ENCODE measurements at regions not wholly inside any gene's neighbourhood (a gene's known extent, or its start where the extent isn't known, plus 50 kb on each side); places are given as distances from the start of the nearest gene placed in this dataset.

DNA sequence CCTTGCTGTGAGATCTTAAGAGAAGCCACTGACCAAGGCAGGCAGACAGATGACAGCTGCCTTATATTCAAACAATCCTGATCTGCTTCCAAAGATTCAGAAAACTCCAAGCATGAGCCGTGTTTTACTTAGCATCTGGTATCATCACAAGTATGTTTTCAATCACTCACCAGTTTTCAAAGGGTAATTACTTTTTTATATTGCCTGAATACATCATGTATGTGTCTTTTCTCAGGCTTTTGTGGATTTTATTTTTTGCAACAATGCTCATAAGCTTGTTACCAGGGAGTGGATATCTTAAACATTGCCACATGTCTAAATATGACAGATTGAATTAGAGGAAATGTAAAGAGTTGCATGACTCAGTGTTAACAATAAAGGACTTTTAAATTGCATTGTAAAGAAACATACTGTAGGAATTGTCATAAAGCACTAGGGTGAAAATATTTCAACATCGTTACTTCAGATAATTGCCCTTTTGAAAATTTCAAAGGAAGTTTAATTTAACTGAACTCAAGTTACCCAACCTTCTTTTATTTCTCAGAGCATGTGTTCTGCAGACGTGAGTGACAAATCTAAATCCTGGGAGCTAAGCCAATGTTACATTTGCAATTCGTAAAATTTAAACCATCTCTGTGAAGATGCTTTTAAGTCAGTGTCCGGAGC, 326.1 kb downstream of the PLK2 start:
- Histone ChIP-seq H3K4me3 (no peak overlapping the region), H3K27me3 (no peaks in the 10 kb centered on the region), H3K9me3 (peaks cover 0 to 3% (median 0%) of the 10 kb centered on the region in 12 donors), H3K36me3 (no peaks in the 10 kb centered on the region), H3K4me1 (peaks cover 0 to 18% (median 7%) of the 10 kb centered on the region in 12 donors), H3K27ac (peak overlapping the region in 1 of 12 donors; percentile 6)
- intact Hi-C loops (cut with DNase I) = no loop called here
- TF ChIP-seq POLR2A (IDR thresholded peaks at IDR 0.05) = no peak
- TF ChIP-seq, protein P1, sequence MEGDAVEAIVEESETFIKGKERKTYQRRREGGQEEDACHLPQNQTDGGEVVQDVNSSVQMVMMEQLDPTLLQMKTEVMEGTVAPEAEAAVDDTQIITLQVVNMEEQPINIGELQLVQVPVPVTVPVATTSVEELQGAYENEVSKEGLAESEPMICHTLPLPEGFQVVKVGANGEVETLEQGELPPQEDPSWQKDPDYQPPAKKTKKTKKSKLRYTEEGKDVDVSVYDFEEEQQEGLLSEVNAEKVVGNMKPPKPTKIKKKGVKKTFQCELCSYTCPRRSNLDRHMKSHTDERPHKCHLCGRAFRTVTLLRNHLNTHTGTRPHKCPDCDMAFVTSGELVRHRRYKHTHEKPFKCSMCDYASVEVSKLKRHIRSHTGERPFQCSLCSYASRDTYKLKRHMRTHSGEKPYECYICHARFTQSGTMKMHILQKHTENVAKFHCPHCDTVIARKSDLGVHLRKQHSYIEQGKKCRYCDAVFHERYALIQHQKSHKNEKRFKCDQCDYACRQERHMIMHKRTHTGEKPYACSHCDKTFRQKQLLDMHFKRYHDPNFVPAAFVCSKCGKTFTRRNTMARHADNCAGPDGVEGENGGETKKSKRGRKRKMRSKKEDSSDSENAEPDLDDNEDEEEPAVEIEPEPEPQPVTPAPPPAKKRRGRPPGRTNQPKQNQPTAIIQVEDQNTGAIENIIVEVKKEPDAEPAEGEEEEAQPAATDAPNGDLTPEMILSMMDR (IDR thresholded peaks at IDR 0.05) = no peak
- ATAC-seq (peak in 1 of 4 donors; percentile 33), DNase-seq (no peak)
- WGBS, 4 donors = 37 to 42% (median 40%) methylated on average over 5 of the region's 5 CpGs

DNA sequence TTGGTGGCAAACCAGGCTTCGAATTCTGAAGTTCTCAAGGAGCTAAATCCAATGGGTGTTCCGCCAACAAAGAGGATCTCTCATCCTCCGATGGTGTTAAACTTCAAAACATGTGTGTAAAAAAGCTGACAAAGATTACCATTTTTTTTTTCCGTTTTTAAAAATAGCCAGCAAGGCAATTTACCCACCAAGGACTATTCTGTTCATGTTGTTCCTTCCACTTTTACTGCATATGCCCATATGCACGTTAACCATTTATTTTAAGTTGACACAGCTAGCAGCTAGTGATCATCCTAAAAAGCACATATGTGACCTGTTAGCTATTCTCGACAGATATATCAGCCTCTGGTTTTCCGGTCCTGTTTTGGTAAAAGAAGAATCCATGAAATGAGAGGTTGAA, 326.7 kb downstream of the PLK2 start:
- H3K36me3 ChIP-seq = no peaks in the 10 kb centered on the region
- peak overlapping the region in 1 of 12 donors; percentile 6 for H3K27ac ChIP-seq
- peaks cover 0 to 5% (median 0%) of the 10 kb centered on the region in 12 donors for H3K9me3 ChIP-seq
- no peak for ATAC-seq
- TF ChIP-seq, protein P1 (IDR thresholded peaks at IDR 0.05) = no peak
- TF ChIP-seq POLR2A (IDR thresholded peaks at IDR 0.05) = no peak
- H3K4me3 ChIP-seq = no peak overlapping the region
- WGBS, 4 donors = 63 to 84% (median 71%) methylated on average over 7 of the region's 7 CpGs
- H3K27me3 ChIP-seq = no peaks in the 10 kb centered on the region
- DNase-seq = no peak
- peaks cover 0 to 22% (median 7%) of the 10 kb centered on the region in 12 donors for H3K4me1 ChIP-seq
- intact Hi-C loops (cut with DNase I) = no loop called here

DNA sequence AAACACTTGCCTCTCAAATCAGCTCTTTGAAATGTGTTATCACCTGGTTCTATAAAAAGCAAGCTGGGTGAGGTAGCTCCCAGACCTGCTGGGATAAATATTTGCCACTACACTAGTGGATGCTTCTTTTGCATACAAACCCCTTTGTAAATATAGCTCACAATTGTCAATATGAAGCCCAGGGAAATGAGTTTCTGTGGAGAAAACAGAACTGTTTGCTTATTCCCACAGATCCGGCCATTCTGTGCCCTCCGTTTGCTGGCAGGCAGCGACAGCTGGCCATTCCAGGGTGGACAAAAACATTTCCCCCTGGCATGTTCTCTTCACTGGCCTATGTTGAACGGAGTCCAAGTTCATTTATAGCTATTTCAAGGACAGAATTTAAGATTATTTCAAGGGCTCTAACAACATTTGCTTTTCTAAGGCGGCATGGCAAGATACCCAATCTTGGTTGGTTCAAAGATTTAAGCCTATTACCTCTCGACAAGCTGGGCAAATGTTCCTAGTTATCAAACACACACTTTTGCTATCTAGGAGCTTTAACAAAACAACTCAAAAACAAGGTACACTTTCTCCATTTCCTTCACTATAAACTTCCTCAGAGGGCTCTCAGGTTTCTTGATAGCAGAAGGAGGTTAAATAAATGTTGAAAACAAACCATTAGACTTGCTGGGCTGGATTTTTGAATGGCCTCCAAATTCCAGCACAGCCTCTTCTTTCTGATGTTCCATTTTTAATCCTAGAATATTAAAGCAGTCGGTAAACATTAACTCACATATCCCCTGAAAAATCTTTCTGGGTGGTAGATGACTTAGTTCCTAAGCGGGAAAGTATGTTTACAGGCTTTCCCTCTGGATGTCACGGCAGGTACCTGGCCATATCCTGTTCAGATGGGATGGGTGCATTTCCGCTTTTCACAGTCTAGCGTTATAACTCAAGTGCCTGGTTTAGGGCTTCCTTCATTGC, 332.3 kb downstream of the PLK2 start:
- H3K36me3 ChIP-seq = no peaks in the 10 kb centered on the region
- no peak for DNase-seq
- H3K27me3 ChIP-seq = no peaks in the 10 kb centered on the region
- WGBS, 4 donors = 43 to 47% (median 46%) methylated on average over 11 of the region's 11 CpGs
- H3K4me3 ChIP-seq = peak overlapping the region in 2 of 12 donors; percentile 5 to 18
- TF ChIP-seq POLR2A (IDR thresholded peaks at IDR 0.05) = no peak
- TF ChIP-seq, protein P1 (IDR thresholded peaks at IDR 0.05) = no peak
- ATAC-seq = peak; percentile 51 to 70 (median 67)
- peaks cover 0 to 32% (median 9%) of the 10 kb centered on the region in 12 donors for H3K4me1 ChIP-seq
- intact Hi-C loops (cut with DNase I) = loop anchor here in 1 of 10 donors (5.0 kb wide), 1 partner anchor 55 kb away; no protein-coding TSS in a partner anchor
- peak overlapping the region; percentile 4 to 81 (median 45) for H3K27ac ChIP-seq
- H3K9me3 ChIP-seq = peaks cover 0 to 5% (median 0%) of the 10 kb centered on the region in 12 donors

DNA sequence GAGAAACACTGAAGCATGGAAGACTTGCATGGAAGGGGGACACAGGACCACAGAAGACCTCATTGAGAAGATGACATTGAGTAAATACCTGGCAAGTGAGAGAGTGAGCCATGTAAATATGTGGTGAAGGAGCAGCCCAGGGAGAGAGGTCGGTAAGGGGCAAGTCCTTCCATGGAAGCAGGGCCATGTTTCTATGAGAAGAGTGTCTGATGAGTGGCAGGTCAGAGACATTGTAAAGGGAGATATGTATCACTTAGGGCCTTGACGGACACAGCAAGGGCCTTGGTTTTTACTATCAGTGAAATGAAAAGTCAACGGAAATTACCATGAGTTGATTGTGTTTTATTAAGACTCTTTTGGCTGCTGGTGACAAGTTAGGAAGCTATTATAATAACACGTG, 336.4 kb downstream of the PLK2 start:
- 70 to 81% (median 79%) methylated on average over 4 of the region's 4 CpGs for WGBS, 4 donors
- intact Hi-C loops (cut with DNase I) = no loop called here
- no peak overlapping the region for H3K4me3 ChIP-seq
- no peaks in the 10 kb centered on the region for H3K9me3 ChIP-seq
- no peak for DNase-seq
- no peak for ATAC-seq
- TF ChIP-seq, protein P1 (IDR thresholded peaks at IDR 0.05) = no peak
- no peak for TF ChIP-seq POLR2A (IDR thresholded peaks at IDR 0.05)
- H3K27me3 ChIP-seq = no peaks in the 10 kb centered on the region
- H3K36me3 ChIP-seq = no peaks in the 10 kb centered on the region
- no peak overlapping the region for H3K27ac ChIP-seq
- peaks cover 0 to 31% (median 9%) of the 10 kb centered on the region in 12 donors for H3K4me1 ChIP-seq
